ENCODE measurements at regions not wholly inside any gene's neighbourhood (a gene's known extent, or its start where the extent isn't known, plus 50 kb on each side); places are given as distances from the start of the nearest gene placed in this dataset.

DNA sequence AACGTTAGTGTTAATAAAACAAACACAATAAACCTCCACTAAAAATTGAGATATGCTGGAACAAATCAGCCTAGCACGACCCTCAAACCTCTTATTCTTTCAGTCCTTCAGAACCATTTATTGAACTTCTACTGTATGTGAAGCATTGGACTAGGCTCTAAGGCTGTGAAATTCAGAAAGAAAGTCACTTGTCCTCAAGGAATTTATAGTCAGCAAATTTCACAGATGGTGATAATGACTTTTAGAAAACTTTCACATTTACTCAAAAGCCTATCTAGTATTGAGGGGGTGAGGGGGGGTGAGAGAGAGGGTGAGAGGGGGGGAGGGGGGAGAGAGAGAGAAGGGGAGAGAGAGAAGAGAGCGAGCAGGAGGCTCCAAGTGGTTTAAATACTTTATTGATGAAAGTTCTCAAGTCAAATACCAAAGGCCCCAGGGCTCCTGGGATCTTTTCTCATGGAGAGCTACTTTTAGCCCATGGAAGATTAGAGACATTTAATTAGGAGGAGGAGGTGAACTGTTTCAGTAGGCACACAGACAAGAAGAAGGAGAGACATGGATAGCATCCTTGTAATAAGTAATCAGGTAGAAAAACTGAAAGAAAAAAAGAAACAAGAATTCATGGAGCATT, 66.3 kb upstream of the SSX2IP start:
- TF ChIP-seq EZH2 (IDR thresholded peaks at IDR 0.05; ENCODE audit: borderline replicate concordance, low read depth, low read length, severe bottlenecking), result no peak
- TF ChIP-seq, protein P1, sequence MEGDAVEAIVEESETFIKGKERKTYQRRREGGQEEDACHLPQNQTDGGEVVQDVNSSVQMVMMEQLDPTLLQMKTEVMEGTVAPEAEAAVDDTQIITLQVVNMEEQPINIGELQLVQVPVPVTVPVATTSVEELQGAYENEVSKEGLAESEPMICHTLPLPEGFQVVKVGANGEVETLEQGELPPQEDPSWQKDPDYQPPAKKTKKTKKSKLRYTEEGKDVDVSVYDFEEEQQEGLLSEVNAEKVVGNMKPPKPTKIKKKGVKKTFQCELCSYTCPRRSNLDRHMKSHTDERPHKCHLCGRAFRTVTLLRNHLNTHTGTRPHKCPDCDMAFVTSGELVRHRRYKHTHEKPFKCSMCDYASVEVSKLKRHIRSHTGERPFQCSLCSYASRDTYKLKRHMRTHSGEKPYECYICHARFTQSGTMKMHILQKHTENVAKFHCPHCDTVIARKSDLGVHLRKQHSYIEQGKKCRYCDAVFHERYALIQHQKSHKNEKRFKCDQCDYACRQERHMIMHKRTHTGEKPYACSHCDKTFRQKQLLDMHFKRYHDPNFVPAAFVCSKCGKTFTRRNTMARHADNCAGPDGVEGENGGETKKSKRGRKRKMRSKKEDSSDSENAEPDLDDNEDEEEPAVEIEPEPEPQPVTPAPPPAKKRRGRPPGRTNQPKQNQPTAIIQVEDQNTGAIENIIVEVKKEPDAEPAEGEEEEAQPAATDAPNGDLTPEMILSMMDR (IDR thresholded peaks at IDR 0.05; ENCODE audit: borderline replicate concordance, extremely low read depth, low read length, poor library complexity, severe bottlenecking), result no peak
